CD14-positive monocyte (primary cell): ENCODE measurements at regions not wholly inside any gene's neighbourhood (a gene's known extent, or its start where the extent isn't known, plus 50 kb on each side); places are given as distances from the start of the nearest gene placed in this dataset.

Source experiments
- DNase-seq, 3 donors: peaks; one replicate each; pipeline ENCODE4 v3.0.0-alpha.2; 2011 to 2022
- H2AFZ ChIP-seq: 2 replicates; pipeline ENCODE4 v1.6.0; 2012; ENCODE audit warnings: mild to moderate bottlenecking, low read depth, low read length, inconsistent platforms; ENCODE audit not compliant: insufficient read depth, poor library complexity, severe bottlenecking
- H3K27ac ChIP-seq, 2 donors: 1 replicate in 1 of 2; 2 replicates in 1 of 2; pipeline ENCODE4 v1.5.1; 2012 to 2013; ENCODE audit warnings: low read length in 2 of 2, control low read depth in 1 of 2, inconsistent platforms in 1 of 2, low read depth in 1 of 2, mild to moderate bottlenecking in 1 of 2
- H3K27me3 ChIP-seq, 2 donors: one replicate each; pipeline versions ENCODE4 v1.6.0 to v1.6.1; 2011 to 2013; ENCODE audit warnings: low read length in 2 of 2; ENCODE audit not compliant: control insufficient read depth in 2 of 2, insufficient read depth in 2 of 2
- H3K36me3 ChIP-seq, 2 donors: replicated peaks in 1 of 2; 1 replicate in 1 of 2; 2 replicates in 1 of 2; pipeline versions ENCODE4 v1.5.1 to v1.6.1; 2012 to 2013; ENCODE audit warnings: low read length in 2 of 2, control low read depth in 1 of 2, inconsistent platforms in 1 of 2, mild to moderate bottlenecking in 1 of 2; ENCODE audit not compliant: insufficient read depth in 2 of 2, control insufficient read depth in 1 of 2
- H3K4me1 ChIP-seq, 2 donors: 1 replicate in 1 of 2; 2 replicates in 1 of 2; pipeline versions ENCODE4 v1.5.1 to v1.6.1; 2012 to 2013; ENCODE audit warnings: low read length in 2 of 2, control low read depth in 1 of 2, inconsistent platforms in 1 of 2, mild to moderate bottlenecking in 1 of 2, moderate library complexity in 1 of 2; ENCODE audit not compliant: insufficient read depth in 2 of 2, control insufficient read depth in 1 of 2
- H3K4me2 ChIP-seq: replicated peaks from 2 replicates; pipeline ENCODE3; 2012; ENCODE audit warnings: low read length, moderate library complexity, mild to moderate bottlenecking; ENCODE audit not compliant: poor library complexity, severe bottlenecking; ENCODE audit errors: extremely low read depth
- H3K4me3 ChIP-seq, 3 experiments: fragments of 200-600 bp in 1 of 3; sonication (generic) in 1 of 3; replicated peaks in 1 of 3; 1 replicate in 2 of 3; 2 replicates in 1 of 3; pipeline ENCODE4 v1.5.1; 2011 to 2013; ENCODE audit warnings: low read length in 3 of 3, mild to moderate bottlenecking in 3 of 3, control low read depth in 2 of 3, low read depth in 2 of 3, inconsistent platforms in 1 of 3, moderate library complexity in 1 of 3
- H3K79me2 ChIP-seq: 2 replicates; pipeline ENCODE4 v1.6.0; 2012; ENCODE audit warnings: mild to moderate bottlenecking, control low read depth, inconsistent platforms, low read length, moderate library complexity; ENCODE audit not compliant: insufficient read depth
- H3K9ac ChIP-seq: 2 replicates; pipeline ENCODE4 v1.6.0; 2017; ENCODE audit warnings: low read length, mild to moderate bottlenecking; ENCODE audit not compliant: insufficient read depth, poor library complexity, severe bottlenecking
- H3K9me3 ChIP-seq, 2 donors: replicated peaks in 1 of 2; 1 replicate in 1 of 2; 2 replicates in 1 of 2; pipeline versions ENCODE4 v1.5.1 to v1.6.1; 2012 to 2013; ENCODE audit warnings: low read length in 2 of 2, control low read depth in 1 of 2; ENCODE audit not compliant: control insufficient read depth in 1 of 2, insufficient read depth in 1 of 2
- H4K20me1 ChIP-seq: 2 replicates; pipeline ENCODE4 v1.6.0; 2012; ENCODE audit warnings: mild to moderate bottlenecking, low read length, control low read depth, moderate library complexity; ENCODE audit not compliant: insufficient read depth
- H3K27ac Mint-ChIP-seq, 7 donors: one replicate each; pipeline ENCODE4 v1.8.0; 2020; ENCODE audit warnings: mild to moderate bottlenecking in 7 of 7, mixed read lengths in 7 of 7, moderate library complexity in 6 of 7, inconsistent platforms in 2 of 7
- H3K27me3 Mint-ChIP-seq, 3 donors: one replicate each; pipeline ENCODE4 v1.8.0; 2021 to 2022; ENCODE audit warnings: low read depth in 3 of 3, mild to moderate bottlenecking in 3 of 3, mixed read lengths in 3 of 3, moderate library complexity in 3 of 3, inconsistent platforms in 1 of 3
- H3K36me3 Mint-ChIP-seq, 2 donors: one replicate each; pipeline ENCODE4 v1.8.0; 2020; ENCODE audit warnings: mixed read lengths in 2 of 2, inconsistent platforms in 1 of 2, mild to moderate bottlenecking in 1 of 2
- H3K4me1 Mint-ChIP-seq: one replicate; pipeline ENCODE4 v1.8.0; 2020; ENCODE audit warnings: mild to moderate bottlenecking, mixed read lengths
- H3K4me3 Mint-ChIP-seq, 2 donors: one replicate each; pipeline ENCODE4 v1.8.0; 2020; ENCODE audit warnings: mild to moderate bottlenecking in 2 of 2, mixed read lengths in 2 of 2, moderate library complexity in 1 of 2
- H3K9me3 Mint-ChIP-seq, 7 donors: one replicate each; pipeline ENCODE4 v1.8.0; 2020 to 2022; ENCODE audit warnings: mixed read lengths in 7 of 7, mild to moderate bottlenecking in 6 of 7, moderate library complexity in 6 of 7, inconsistent platforms in 2 of 7
- WGBS: methylation state at CpG from one replicate; pipeline ENCODE4 v1.1.5; 2013; ENCODE audit warnings: missing lambda C conversion rate; ENCODE audit not compliant: insufficient coverage; 5-methylcytosine and 5-hydroxymethylcytosine counted together
- intact Hi-C, 2 donors: fragments of 100-400 bp; cut with micrococcal nuclease; formaldehyde crosslinking; loops; one replicate each; pipeline versions ENCODE4 v1.15.0 to v1.15.1; 2023
- TF ChIP-seq, protein P1 (sequence below): fragments of 200-600 bp; IDR thresholded peaks from one replicate; pipeline ENCODE4 v1.8.0; 2022; ENCODE audit warnings: antibody characterized with exemption, mild to moderate bottlenecking

DNA sequence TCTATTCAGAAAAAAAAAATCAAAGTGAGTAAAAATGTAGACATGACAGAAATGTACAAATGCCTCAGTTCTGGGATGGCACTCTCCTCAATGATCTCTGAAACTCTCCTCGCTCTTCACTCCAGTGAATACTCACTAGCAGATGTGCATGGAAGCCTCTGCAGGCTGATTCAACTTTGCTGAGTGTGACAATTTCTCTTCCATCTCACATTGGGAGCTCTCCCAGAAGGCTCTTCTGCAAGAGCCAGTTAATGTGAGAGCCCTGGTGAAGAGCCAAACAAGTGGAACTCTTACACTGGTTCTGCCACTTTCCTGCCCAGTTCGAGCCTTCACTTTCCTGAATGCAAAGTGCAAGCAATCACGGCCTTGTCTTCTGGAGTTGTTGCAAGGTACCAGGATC lies 147.1 kb upstream of the IRX6 start:
- H3K4me1 Mint-ChIP-seq = no peaks in the 10 kb centered on the region
- WGBS = 87% methylated on average over 2 of the region's 3 CpGs
- no peaks in the 10 kb centered on the region for H3K36me3 Mint-ChIP-seq

GRCh38 chr16:55179411-55179810 lies 144.6 kb upstream of the IRX6 start:
- Mint-ChIP-seq H3K27me3 (peaks cover 5 to 9% (median 6%) of the 10 kb centered on the region in 3 donors), H3K36me3 (no peaks in the 10 kb centered on the region), H3K4me3 (no peak overlapping the region), H3K9me3 (peaks cover 0 to 14% (median 3%) of the 10 kb centered on the region in 7 donors), H3K27ac (no peak overlapping the region), H3K4me1 (no peaks in the 10 kb centered on the region)
- Histone ChIP-seq H3K36me3 (no peaks in the 10 kb centered on the region), H3K4me1 (no peaks in the 10 kb centered on the region), H2AFZ (no peak overlapping the region), H3K9ac (no peak overlapping the region), H4K20me1 (no peaks in the 10 kb centered on the region), H3K9me3 (no peaks in the 10 kb centered on the region), H3K27ac (no peak overlapping the region), H3K79me2 (no peaks in the 10 kb centered on the region), H3K4me3 (no peak overlapping the region), H3K27me3 (no peaks in the 10 kb centered on the region), H3K4me2 (no peak overlapping the region)
- TF ChIP-seq, protein P1, sequence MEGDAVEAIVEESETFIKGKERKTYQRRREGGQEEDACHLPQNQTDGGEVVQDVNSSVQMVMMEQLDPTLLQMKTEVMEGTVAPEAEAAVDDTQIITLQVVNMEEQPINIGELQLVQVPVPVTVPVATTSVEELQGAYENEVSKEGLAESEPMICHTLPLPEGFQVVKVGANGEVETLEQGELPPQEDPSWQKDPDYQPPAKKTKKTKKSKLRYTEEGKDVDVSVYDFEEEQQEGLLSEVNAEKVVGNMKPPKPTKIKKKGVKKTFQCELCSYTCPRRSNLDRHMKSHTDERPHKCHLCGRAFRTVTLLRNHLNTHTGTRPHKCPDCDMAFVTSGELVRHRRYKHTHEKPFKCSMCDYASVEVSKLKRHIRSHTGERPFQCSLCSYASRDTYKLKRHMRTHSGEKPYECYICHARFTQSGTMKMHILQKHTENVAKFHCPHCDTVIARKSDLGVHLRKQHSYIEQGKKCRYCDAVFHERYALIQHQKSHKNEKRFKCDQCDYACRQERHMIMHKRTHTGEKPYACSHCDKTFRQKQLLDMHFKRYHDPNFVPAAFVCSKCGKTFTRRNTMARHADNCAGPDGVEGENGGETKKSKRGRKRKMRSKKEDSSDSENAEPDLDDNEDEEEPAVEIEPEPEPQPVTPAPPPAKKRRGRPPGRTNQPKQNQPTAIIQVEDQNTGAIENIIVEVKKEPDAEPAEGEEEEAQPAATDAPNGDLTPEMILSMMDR = no peak
- intact Hi-C loops = no loop called here
- no peak for DNase-seq
- WGBS = 60% methylated on average over 1 of the region's 1 CpG

More for the DNA sequence above, 147.1 kb upstream of the IRX6 start:
- Histone ChIP-seq H3K36me3 (no peaks in the 10 kb centered on the region), H3K9ac (no peak overlapping the region), H4K20me1 (no peaks in the 10 kb centered on the region), H2AFZ (no peak overlapping the region), H3K4me2 (no peak overlapping the region), H3K79me2 (no peaks in the 10 kb centered on the region), H3K9me3 (no peaks in the 10 kb centered on the region), H3K27ac (no peak overlapping the region), H3K4me3 (no peak overlapping the region), H3K27me3 (no peaks in the 10 kb centered on the region), H3K4me1 (no peaks in the 10 kb centered on the region)
- DNase-seq = no peak
- intact Hi-C loops = no loop called here
- Mint-ChIP-seq H3K4me3 (no peak overlapping the region), H3K27me3 (peaks cover 5 to 6% (median 6%) of the 10 kb centered on the region in 3 donors), H3K9me3 (peaks cover 0 to 12% (median 3%) of the 10 kb centered on the region in 7 donors), H3K27ac (no peak overlapping the region)
- TF ChIP-seq, protein P1 = no peak
